GM18508 (cell line): ENCODE measurements at regions not wholly inside any gene's neighbourhood (a gene's known extent, or its start where the extent isn't known, plus 50 kb on each side); places are given as distances from the start of the nearest gene placed in this dataset.

Experiments
- ATAC-seq: cut with Tn5 transposase; IDR thresholded peaks from one replicate; pipeline ENCODE4 v1.9.1; 2021; ENCODE audit warnings: moderate number of reproducible peaks; ENCODE audit not compliant: insufficient read depth, unreplicated experiment

- no peak for ATAC-seq
Observed at GRCh38 chr3:144129536-144130214, 158.1 kb downstream of the DIPK2A start.

DNA sequence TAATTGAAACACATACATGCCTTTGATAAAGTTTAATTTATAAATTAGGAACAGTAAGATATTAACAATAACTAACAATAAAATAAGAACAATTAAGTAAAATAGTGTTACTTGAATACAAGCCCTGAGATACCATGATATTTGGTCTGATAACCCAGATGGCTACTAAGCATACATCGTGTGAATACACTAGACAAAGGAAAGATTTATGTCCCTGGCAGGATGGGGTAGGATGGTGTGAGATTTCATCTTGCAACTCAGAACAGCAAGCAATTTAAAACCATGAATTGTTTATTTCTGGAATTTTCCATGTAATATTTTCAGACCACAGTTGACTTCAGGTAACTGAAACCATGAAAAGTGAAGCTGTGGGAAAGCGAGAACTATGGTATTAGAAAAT, 169.5 kb downstream of the DIPK2A start:
- ATAC-seq: no peak

DNA sequence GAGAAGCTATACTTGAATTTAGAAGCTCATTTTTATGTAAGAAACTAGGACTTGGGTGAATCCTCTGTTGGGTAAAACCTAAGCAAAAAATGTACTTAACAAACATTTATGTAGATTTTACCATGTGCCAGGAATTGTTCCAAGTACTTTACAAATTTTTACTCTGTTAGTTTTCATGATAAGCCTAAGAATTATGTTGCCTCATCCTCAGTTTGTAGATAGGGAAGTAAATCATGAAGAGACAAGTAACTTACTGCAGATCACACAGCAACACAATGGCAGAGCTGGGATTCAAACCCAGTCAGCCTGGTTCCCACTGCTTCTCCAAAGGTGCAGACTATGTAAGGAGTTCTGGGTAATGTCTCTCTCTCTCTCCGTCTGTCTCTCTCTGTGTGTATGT, 169.9 kb downstream of the DIPK2A start:
- ATAC-seq: no peak

DNA sequence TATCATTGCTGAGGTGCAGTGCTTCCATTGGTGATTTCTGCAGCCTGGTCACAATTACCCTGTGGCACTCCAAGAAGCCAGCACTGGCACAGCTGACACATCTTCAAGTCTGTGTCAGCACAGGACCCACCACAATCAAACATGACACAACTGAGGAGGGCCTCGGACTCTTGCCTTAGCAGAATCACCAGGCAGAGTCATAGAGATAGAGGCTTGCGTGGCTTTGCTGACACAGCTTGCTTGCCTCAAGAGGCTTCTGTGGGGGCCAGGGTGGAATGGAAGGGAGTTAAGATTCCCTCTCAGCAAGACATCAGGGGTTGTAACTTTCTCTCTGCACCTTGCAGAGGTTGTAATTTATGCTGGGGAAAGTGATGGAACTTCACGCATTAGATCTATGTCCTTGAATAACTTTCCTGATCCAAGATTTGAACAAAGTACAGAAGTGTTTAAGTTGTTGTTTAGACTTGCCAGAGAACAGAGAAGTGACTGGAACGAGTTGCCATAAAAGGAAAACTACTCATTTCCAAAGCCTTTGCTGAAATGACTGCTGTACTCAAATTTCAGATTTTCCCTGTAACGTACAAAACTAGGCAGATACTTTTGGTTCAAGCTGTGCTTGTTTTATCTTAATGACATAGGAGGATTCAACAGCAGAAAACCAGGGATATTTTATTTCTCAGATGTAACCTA, 170.7 kb downstream of the DIPK2A start:
- no peak for ATAC-seq

DNA sequence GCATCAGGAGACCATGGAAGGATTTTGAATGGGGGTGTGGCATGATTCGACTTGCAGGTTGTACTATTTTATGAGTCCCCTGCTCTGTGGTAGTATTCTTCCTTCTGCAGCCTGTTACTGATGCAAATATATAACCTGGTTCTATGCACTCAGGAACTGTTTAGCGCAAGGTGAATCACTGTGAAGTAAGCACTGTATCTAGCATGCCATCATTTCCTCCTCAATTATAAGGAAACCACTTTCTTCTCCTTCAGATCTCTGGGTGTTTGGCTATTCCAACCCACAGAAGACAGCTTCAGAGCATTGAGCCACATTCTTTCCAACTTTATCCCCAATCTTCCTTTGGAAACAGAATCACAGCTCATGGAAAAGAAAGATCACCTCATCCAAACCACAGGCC, 176.7 kb downstream of the DIPK2A start:
- ATAC-seq: no peak

DNA sequence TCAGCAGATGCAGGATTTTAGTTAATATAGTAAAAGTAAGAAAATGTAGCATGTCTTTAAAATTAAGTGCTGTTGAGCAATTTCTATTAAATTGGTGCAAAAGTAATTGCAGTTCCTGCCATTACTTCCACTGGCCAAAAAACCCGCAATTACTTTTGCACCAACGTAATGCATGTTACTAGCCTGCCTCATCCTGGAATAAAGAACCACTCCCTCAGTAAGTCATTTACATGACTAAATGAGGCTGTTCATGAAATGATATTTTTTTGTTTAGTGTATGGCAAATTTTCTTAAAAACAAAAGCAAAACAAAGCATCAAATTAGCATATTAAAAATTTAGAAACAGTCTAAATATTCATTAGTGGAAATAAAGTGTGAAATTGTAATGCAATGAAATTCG, 180.4 kb downstream of the DIPK2A start:
- ATAC-seq: no peak

- ATAC-seq: no peak
Observed at GRCh38 chr3:144160627-144161026, 189.0 kb downstream of the DIPK2A start.

GRCh38 chr3:144162042-144162441, 190.4 kb downstream of the DIPK2A start:
- ATAC-seq: no peak

DNA sequence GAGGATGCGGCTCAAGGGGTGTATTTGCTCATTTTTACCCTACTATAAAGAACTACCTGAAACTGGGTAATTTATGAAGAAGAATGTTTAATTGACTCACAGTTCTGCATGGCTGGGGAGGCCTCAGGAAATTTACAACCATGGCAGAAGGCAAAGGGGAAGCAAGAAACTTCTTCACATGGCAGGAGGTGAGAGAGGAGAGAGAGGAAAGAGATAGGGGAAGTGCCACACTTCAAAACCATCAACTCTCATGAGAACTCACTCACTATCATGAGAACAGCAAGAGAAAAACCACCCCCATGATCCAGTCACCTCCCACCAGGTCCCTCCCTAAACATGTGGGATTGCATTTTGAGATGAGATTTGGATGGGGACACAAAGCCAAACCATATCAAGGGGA, 192.7 kb downstream of the DIPK2A start:
- no peak for ATAC-seq

DNA sequence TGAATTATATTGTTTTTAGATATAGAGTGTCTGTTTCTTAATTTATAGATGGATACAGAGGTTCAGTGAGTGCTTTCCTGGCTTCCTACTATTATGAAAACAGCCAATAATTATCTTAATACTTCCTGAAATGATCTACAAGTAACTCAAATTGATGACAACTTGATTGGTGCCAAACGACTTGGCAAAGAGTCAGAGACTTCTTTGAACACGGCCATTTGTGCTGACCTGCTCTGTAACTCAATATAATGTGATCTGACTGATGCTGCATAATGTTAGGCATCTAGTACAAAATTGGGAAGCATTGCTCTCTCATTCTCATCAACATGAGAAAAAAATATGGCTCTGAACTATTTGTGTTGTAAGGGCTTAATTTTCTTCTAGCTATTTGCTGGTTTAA, 193.9 kb downstream of the DIPK2A start:
- no peak for ATAC-seq

DNA sequence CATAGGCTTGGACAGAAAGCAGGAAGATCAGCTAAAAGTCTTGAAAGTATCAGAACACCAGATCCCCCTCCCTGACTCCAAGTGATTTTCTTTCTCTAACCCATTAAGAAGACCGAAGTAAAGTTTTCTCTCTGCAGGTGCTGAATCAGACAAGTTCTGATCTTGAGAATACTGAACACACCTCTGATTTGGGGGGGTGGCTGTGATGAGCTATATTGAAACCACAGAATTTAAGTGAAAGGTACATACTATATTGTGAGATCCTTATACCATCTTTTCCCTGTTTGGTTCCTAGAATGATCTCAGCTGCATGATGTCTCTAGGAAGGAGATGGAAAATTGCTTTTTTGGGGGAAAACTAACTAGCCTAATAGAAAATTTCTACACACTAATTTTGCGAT, 196.0 kb downstream of the DIPK2A start:
- ATAC-seq: no peak

DNA sequence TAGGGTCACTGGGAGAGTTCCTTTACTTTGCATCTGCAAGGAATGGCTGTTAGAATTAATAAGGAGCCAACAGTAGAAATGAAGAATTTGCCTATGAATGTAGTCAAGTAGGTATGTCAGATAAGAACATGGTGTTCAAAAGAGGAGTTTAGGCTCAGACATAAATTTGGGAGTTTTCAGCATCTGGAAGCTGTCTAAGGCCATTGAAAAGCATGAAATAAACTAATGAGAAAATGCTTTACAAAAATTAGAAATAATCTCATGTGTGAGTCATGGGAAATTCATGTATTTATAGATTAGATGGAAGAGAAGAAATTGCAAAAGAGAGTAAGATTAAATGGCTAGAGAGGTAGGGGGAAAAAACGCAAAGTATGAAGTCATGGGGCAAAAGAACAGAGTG, 201.9 kb downstream of the DIPK2A start:
- ATAC-seq: no peak

DNA sequence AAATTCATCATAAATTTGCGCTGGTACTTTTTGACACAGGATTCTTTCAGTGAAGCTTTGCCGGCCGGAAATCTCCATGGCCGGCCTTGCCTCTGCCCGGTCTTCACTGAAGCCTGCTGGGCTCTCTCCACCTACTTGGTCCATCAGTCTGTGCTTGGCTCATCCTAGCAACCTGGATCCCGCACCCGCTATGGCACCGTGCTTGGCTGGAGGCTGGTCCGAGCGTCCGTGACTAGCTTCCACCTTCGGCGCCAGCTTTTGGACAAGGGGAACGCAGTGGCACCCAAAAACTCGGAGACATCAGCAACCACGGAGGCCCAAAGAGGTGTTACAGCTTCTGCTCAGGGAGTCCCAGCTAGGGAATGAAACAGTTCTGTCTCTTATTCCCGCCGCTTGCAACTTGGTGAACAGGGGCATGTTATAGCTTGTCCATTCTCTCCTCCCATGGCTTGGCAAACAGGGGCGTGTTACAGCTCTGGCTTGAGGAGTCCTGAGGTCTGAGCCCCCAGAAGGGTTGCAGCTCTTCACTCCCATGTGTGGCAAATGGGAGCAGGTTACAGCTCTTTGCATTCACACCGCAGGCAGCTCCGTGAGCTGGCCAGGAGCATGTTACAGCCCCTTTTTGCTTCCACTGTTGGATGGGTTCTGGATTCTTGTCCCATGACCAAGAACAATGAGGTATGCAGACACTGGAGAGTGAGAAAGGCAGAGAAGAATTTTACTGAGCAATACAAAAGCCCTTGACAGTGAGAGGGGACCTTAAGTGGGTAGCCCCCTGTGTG, 204.2 kb downstream of the DIPK2A start:
- ATAC-seq: no peak

- ATAC-seq: no peak
Observed at GRCh38 chr3:144177649-144178048, 206.0 kb downstream of the DIPK2A start.

- ATAC-seq: no peak
Observed at GRCh38 chr3:144178607-144179006, 207.0 kb downstream of the DIPK2A start.

GRCh38 chr3:144181062-144181461, 209.4 kb downstream of the DIPK2A start:
- ATAC-seq: no peak

DNA sequence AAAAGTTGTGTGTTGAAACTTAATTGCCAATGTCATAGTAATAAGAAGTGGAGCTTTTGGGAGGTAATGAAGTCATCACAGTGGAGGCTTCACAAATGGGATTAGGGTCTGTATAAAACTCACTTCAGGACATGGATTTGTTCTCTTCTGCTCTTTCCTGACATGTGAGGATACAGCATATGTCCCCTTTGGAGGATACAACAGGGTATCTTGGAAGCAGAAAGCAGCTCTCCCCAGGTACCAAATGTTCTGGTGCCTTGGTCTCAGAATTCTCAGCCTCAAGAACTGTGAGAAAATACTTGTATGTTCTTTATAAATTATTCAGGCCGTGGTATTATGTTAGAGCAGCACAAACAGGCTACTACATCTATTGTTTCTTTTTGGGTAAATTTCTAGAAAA, 210.9 kb downstream of the DIPK2A start:
- no peak for ATAC-seq

DNA sequence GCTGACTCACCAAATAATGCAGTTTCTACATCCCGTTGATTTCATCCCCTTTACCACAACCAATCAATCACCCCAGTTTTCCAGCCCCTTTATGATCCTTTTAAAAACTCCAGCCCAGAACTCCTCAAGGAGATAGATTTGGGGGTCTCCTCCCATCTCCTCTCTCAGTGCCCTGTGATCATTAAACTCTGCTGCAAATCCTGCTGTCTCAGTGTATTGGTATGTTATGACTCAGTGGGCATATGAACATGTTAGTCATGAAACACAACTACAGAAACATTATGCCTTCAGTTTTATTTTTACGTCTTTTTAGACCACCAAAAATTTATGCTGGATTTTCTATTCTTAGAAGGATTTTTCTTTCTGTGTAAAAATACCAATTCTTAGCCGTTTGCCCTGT, 213.7 kb downstream of the DIPK2A start:
- ATAC-seq: no peak

GRCh38 chr3:144187531-144188210, 216.0 kb downstream of the DIPK2A start:
- no peak for ATAC-seq

DNA sequence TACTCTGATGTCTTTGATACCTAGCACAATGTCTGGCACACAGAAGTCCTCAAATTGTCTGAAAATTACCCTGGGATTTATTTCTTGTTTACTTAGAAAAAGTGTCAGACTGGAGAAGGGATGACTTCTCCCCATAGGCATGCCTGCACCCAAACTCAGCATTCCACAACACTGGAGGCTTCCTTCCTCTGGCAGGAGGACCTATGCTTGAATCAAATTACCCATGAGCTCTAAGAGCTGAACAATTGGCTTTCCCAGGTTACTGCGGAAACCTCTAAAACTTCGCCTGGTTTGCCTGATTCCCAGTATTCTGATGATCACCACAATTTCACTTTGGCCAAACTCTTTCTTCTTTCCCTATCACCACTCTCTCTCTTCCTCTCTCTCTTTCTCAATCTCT, 217.4 kb downstream of the DIPK2A start:
- no peak for ATAC-seq

DNA sequence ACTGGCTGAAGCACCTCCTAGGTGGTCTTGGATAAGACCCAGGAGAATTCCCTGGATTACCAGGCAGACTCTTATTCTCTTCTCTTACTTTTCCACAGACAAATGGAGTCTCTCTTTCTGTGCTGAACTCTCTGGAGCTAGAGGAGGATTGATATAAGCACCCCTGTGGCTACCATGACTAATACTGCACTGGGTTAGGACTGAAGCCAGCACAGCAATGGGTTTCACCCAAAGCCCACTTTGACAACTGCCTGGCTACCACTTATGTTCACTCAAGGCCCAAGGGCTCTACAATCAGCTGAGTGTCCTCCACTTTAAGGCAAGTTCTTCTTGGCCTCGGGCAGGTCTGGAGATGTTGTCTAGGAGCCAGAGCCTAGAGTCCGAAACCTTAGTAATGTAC, 225.5 kb downstream of the DIPK2A start:
- no peak for ATAC-seq
